IPS DF 6.9 (cell line): ENCODE measurements at regions not wholly inside any gene's neighbourhood (a gene's known extent, or its start where the extent isn't known, plus 50 kb on each side); places are given as distances from the start of the nearest gene placed in this dataset.

ENCODE experiments used
- DNase-seq: peaks from one replicate; pipeline ENCODE4 v3.0.0-alpha.2; 2013; ENCODE audit warnings: low read depth, low spot score
- H3K27ac ChIP-seq: one replicate; pipeline ENCODE4 v1.5.1; 2013; ENCODE audit warnings: low read length, control low read depth
- H3K27me3 ChIP-seq: 2 replicates; pipeline ENCODE4 v1.6.1; 2013; ENCODE audit warnings: mild to moderate bottlenecking, low read length; ENCODE audit not compliant: control insufficient read depth, insufficient read depth
- H3K36me3 ChIP-seq: 2 replicates; pipeline ENCODE4 v1.6.1; 2013; ENCODE audit warnings: low read length; ENCODE audit not compliant: control insufficient read depth, insufficient read depth
- H3K4me1 ChIP-seq: 2 replicates; pipeline ENCODE4 v1.6.1; 2013; ENCODE audit warnings: low read length; ENCODE audit not compliant: control insufficient read depth, insufficient read depth
- H3K4me3 ChIP-seq: 2 replicates; pipeline ENCODE4 v1.5.1; 2013; ENCODE audit warnings: mild to moderate bottlenecking, low read length
- H3K9me3 ChIP-seq: 2 replicates; pipeline ENCODE4 v1.6.1; 2013; ENCODE audit warnings: low read length, inconsistent platforms; ENCODE audit not compliant: control insufficient read depth, insufficient read depth
- WGBS: extraction: QIAGEN DNeasy Blood & Tissue Kit; methylation state at CpG from one replicate; pipeline ENCODE4 v1.1.7; 2013; ENCODE audit warnings: mixed read lengths, missing lambda C conversion rate; ENCODE audit not compliant: insufficient read length, insufficient coverage; 5-methylcytosine and 5-hydroxymethylcytosine counted together

- H3K4me3 ChIP-seq = no peak overlapping the region
- H3K36me3 ChIP-seq = no peaks in the 10 kb centered on the region
- no peak for DNase-seq
- H3K27me3 ChIP-seq = no peaks in the 10 kb centered on the region
- no peaks in the 10 kb centered on the region for H3K9me3 ChIP-seq
- no peaks in the 10 kb centered on the region; the same call in 1 of the 2 replicates for H3K4me1 ChIP-seq
- no peak overlapping the region for H3K27ac ChIP-seq
- WGBS = no CpG with 5 or more reads among the region's 5 CpGs
These were observed 50.7 kb upstream of the ADORA2B start for GRCh38 chr17:15894258-15894657.

GRCh38 chr17:15894913-15895658 is 49.8 kb upstream of the ADORA2B start:
- no peak for DNase-seq
- Histone ChIP-seq H3K27ac (no peak overlapping the region), H3K36me3 (no peaks in the 10 kb centered on the region), H3K4me3 (no peak overlapping the region), H3K4me1 (no peaks in the 10 kb centered on the region; the same call in 1 of the 2 replicates), H3K27me3 (no peaks in the 10 kb centered on the region), H3K9me3 (no peaks in the 10 kb centered on the region)
- no CpG with 5 or more reads among the region's 12 CpGs for WGBS
